K562 (cell line): ENCODE measurements at regions not wholly inside any gene's neighbourhood (a gene's known extent, or its start where the extent isn't known, plus 50 kb on each side); places are given as distances from the start of the nearest gene placed in this dataset.

Experiments
- PTRF ChIP-seq: fragments of 450-650 bp; IDR thresholded peaks from 2 replicates; pipeline ENCODE4 v1.6.1; 2016; ENCODE audit warnings: mild to moderate bottlenecking, missing genetic modification characterization, missing compliant biosample characterization
- RCOR1 ChIP-seq, 2 experiments: IDR thresholded peaks; 2 replicates each; pipeline ENCODE4 v1.6.1; 2012; ENCODE audit warnings: low read depth in 2 of 2, low read length in 2 of 2, borderline replicate concordance in 1 of 2, improper control_type of control experiment in 1 of 2
- SMARCE1 ChIP-seq: fragments of 450-650 bp; IDR thresholded peaks from 2 replicates; pipeline ENCODE4 v1.7.1; 2016; ENCODE audit warnings: mild to moderate bottlenecking
- U2AF2 ChIP-seq: fragments of 200-400 bp; formaldehyde crosslinking; optimal IDR thresholded peaks from 2 replicates; pipeline ENCODE3; 2017; ENCODE audit warnings: low read depth, mild to moderate bottlenecking, low read length
- TF ChIP-seq, protein P1 (sequence below): IDR thresholded peaks from 2 replicates; pipeline ENCODE4 v1.6.1; 2016; ENCODE audit warnings: missing genetic modification characterization, missing compliant biosample characterization
- TF ChIP-seq, protein P2 (sequence below): fragments of 150-350 bp; conservative IDR thresholded peaks from 2 replicates; pipeline ENCODE4 v1.6.1; 2014; ENCODE audit warnings: low read length

DNA sequence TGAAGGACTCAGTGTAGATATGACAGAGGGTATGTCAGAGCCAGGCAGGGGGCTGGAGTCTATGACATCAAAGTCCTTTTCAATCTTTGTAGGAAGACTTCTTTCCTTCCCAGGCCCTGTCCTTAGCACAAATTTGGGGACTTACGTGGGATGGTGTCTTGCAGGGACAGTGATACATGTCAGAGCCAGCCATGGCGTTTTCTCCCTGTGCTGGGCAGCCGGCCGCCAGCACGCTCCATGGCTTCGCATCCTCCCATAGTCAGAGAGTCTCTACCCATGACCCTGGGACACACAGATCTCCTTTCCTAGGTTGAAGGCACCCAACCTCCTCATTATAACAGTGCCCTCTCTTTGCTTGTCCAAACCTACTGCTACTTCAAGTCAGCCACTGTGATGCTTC is 156.9 kb upstream of the MYCN start (continued):
- TF ChIP-seq, protein P1, sequence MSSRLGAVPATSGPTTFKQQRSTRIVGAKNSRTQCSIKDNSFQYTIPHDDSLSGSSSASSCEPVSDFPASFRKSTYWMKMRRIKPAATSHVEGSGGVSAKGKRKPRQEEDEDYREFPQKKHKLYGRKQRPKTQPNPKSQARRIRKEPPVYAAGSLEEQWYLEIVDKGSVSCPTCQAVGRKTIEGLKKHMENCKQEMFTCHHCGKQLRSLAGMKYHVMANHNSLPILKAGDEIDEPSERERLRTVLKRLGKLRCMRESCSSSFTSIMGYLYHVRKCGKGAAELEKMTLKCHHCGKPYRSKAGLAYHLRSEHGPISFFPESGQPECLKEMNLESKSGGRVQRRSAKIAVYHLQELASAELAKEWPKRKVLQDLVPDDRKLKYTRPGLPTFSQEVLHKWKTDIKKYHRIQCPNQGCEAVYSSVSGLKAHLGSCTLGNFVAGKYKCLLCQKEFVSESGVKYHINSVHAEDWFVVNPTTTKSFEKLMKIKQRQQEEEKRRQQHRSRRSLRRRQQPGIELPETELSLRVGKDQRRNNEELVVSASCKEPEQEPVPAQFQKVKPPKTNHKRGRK (tag) = no peak
- TF ChIP-seq U2AF2 (no peak), RCOR1 (IDR thresholded peaks at IDR 0.05; ENCODE audit: borderline replicate concordance in 1 of 2, low read depth in 2 of 2, low read length in 2 of 2) (no peak), SMARCE1 (no peak), PTRF (tag) (no peak)
- TF ChIP-seq, protein P2, sequence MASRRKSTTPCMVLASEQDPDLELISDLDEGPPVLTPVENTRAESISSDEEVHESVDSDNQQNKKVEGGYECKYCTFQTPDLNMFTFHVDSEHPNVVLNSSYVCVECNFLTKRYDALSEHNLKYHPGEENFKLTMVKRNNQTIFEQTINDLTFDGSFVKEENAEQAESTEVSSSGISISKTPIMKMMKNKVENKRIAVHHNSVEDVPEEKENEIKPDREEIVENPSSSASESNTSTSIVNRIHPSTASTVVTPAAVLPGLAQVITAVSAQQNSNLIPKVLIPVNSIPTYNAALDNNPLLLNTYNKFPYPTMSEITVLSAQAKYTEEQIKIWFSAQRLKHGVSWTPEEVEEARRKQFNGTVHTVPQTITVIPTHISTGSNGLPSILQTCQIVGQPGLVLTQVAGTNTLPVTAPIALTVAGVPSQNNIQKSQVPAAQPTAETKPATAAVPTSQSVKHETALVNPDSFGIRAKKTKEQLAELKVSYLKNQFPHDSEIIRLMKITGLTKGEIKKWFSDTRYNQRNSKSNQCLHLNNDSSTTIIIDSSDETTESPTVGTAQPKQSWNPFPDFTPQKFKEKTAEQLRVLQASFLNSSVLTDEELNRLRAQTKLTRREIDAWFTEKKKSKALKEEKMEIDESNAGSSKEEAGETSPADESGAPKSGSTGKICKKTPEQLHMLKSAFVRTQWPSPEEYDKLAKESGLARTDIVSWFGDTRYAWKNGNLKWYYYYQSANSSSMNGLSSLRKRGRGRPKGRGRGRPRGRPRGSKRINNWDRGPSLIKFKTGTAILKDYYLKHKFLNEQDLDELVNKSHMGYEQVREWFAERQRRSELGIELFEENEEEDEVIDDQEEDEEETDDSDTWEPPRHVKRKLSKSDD = no peak
